GM18870 (cell line): ENCODE measurements at regions not wholly inside any gene's neighbourhood (a gene's known extent, or its start where the extent isn't known, plus 50 kb on each side); places are given as distances from the start of the nearest gene placed in this dataset.
"Not testable (repeated sequence)": the region's sequence is repeated elsewhere in the genome, so short reads cannot be mapped to it uniquely, and the experiment has no call there.

Experiments used
- ATAC-seq: cut with Tn5 transposase; IDR thresholded peaks from one replicate; pipeline ENCODE4 v1.9.1; 2021; ENCODE audit warnings: moderate library complexity; ENCODE audit not compliant: unreplicated experiment

DNA sequence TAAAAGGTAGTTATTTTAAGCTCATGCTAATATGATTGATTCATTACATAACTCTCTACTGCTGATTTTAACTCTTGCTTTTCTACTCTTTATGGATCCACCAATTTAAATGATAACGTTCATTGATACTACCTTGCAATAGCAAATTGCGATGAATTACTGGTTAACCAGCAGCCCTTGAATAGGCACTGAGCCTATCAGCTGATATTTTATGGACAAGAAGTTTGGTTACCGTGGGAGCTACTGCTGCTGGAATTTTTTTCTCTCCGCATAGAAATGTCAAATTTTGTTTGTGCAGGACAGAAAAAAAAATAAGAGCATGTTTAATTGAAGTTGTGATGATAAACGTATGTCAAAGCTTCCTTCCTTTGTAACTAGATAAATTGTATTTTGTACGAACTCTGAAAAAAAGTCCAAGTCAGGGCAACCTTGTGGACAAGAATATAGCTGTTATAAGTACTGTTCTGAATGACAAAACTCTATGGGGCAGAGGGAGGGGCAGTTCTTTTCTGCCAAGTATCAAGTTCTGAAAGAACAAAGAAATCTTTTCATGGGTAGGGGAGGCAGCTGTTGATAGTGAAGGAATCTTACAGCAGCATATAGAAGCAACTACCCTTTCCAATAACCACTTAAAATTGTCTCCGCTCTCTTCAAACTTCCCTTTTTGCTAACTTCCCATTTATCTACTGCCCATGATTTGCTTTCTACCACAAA is 434.9 kb upstream of the PABPC4L start:
- no peak for ATAC-seq

DNA sequence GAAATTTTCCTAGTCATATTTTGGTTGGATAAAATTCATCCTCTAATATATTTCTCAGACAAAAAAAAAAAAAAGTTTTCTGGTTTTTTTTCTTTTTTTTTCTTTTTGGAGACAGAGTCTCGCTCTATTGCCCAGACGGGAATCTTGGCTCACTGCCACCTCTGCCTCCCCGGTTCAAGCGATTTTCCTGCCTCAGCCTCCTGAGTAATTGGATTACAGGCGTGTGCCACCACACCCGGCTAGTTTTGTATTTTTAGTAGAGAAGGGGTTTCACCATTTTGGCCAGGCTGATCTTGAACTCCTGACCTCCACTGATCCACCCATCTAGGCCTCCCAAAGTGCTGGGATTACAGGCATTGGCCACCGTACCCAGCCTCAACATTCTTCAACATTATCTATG is 432.7 kb upstream of the PABPC4L start:
- no peak for ATAC-seq

DNA sequence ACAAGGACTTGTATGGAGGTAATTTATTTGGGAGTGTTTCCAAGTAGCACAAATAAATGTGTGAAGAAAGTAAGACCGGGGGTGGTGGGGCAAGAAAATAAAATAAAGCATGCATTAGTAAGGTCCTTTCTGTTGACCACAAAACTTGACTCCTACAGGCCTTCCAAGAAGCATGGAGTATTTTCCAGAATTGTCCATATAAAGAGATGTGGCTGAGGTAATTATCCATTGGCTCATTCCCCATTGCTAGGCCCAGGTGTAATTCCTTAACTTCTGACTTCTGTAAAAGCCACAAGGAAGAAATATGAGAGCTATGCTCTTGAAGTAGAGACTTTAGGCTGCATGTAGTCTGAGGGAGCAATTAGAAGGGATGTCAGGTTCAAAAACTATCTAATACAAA is 430.5 kb upstream of the PABPC4L start:
- no peak for ATAC-seq

DNA sequence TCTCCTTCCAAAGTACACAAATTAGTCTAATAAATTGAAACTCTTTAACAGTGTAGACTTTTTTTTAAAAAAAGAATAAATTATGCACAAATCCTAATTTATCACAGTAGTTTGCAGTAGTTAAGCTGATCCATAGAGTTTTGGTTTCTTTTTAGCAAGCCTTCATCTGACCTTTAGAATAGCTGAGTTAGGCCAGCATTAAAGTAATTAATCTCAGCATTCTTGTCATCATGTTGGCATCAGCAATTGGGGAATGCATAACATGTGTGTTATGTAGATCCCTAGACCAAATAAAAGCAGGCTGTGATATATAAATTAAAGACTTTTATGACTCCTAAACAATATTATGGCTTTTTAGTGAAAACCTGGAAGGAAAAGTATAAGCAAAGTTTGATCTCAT is 426.5 kb upstream of the PABPC4L start:
- ATAC-seq = no peak

DNA sequence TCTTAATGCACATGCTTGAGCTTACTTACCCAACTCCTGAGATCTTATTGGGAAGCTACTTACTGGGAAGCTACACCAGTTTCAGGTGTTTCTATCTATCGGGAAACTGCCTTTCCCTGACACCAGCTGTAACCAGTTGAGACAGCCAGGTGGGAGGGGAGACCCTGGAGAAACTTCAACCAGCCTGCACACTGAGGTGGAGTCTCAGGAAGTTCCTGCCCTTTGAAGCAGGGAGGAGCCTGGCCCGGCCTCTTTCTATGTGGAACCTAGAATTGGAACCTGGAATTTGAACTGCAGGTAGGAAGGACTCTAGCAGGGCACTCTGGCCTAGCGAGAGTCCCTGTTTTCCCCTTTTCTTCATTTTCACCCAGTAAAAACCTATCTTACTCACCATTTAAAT is 425.8 kb upstream of the PABPC4L start:
- ATAC-seq = no peak

DNA sequence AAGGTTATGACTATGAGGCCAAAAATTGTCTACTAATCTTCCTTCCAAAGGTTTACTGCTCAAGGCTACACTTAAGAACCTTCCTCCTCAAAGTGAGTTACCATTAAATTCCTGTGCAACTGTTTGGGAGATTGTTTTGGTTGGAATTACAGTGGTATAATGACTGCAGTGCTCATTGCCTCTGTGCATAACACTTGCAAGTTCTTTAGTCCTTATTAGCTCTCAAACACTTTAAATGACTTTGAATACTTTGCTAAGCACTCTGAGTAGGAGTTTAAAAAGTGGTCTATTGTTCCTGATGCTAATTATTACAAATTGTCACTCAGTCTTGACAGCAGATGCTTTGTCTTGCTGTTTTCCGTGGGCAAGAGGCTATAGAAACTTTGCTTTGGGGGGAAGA is 422.8 kb upstream of the PABPC4L start:
- no peak for ATAC-seq

DNA sequence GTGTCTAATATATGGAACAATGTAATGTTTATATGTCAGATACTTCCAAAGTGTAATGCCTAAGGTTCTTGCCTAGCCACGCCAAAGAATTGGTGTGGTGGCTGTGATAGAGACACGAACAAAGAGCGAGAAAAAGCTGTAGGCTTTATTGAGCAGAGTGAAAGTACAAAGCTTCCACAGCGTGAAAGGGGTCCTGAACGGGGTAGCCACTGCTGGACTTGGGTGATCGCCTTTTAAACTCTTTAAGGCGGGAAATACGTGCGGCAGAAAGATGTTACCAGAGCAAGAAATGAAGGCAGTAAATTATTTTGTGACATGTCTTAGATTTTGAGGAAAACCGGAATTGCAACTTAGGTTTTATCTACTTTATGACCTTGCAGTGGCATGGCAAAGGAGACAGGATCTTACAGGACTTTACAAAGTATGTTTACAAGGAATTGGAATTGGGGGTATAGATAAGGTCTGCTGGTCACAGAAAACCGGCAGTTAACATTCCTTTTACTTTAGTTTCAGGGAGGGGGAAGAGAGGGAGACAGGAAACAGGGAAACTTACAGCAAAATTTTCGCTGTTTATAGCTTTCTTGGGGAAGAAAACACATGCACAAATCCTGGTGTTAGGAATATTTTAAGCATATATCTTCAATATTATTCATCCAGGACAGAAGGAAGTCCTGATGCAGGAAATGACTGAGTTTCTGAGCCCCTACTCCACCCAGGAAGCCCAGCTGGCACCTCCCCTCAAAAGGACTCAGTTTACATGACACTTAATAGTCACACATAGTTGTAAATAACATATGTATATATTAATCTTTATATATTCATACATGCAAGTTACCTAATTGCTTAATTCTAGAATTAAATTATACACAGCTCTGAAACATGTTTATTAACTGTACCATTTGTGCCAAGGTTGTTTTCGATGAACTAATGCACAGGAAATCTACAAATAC is 421.3 kb upstream of the PABPC4L start:
- ATAC-seq = not testable (repeated sequence)

DNA sequence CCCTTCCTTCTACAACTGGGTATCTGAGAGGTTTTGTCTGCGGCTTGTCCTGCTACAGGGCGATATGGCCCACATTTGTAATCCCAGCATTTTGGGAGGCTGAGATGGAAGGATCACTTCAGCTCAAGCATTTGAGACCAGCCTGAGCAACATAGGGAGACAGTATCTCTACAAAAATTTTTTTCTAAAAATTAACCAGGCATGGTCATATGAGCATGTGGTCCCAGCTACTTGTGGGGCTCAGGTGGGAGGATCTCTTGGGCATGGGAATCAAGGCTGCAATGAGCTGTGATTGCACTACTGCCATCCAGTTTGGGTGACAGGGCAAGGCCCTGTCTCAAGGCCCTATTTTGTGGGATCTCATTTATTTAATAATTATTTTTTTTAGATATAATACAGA is 420.6 kb upstream of the PABPC4L start:
- ATAC-seq = no peak

DNA sequence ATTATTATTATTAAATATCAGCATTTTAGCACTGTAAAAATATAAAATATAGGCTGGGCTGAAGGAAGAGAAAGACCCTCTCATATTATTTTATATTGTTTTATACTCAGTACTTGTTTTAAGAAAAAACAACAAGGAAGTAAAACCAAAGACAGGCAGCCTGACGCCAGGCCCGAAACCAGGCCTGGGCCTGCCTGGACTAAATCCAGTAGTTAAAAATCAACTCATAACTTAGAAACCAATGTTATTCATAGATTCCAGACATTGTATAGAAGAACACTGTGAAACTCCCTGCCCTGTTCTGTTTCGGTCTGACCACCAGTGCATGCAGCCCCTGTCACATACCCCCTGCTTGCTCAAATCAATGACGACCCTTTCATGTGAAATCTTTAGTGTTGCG is 420.1 kb upstream of the PABPC4L start:
- ATAC-seq = not testable (repeated sequence)

DNA sequence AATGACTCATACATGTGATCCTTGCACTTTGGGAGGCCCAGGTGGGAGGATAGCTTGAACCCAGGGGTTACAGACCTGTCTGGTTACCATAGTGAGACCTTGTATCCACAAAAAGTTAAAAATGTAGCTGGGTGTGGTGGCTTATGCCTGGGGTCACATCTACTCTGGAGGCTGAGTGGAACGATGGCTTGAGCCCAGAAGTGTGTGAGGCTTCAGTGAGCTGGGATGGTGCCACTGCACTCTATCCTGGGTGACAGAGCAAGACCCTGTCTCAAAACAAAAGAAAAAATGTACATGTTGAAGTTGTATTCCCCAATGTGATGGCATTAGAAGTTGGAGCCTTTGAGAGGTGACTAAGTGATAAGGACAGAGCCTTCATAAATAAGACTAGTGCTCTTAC is 409.4 kb upstream of the PABPC4L start:
- no peak for ATAC-seq

DNA sequence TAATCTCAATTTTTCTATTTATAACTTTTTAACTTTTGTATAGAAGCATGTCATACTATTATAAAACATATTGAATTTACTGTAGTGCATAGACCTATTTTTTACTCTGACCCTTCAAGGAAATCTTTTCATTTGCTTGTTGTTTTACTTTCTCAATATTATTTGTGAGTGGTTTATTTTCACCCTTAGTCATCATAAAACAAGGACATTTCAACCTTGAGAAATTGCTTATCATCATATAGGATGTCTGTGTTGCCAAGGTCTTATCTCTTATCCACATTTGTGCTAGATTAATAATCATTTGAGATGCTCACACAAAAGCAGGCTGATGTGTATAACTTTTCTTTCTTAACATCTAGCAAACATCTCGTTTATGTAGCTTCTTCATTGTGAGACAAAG is 408.6 kb upstream of the PABPC4L start:
- no peak for ATAC-seq

DNA sequence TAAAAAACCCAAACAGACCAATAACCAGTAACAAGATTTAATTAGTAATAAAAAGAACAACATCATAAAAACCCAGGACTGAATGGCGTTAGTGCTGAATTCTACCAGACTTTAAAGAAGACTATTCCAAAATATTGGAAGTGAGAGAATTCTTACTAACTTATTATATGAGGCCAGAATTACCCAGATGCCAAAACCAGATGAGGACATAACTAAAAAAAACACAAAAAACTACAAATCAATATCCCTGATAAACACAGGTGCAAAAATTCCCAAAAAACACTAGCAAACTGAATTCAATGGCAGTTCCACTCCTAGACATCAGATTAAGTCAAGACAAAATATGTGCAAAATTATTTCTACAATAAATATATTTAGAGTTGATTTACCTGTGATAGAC is 400.1 kb upstream of the PABPC4L start:
- no peak for ATAC-seq

DNA sequence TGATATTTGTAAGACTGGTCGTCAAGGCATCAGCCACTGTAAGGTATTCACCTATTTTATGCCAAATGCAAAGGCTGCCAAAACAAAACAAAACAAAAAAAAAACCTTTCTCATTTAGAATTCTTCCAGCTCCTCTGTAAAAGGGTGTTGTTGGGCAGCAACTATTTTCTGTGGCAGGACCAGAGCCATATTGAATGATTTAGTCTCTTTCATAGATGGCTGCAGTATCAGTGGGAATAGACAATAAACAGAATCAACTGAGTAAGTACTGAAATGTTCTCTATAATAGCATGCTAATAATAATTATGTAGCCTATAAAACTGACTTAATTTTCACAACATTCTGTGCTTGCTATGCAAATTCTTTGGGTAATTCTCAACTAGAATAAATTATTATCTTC is 389.7 kb upstream of the PABPC4L start:
- no peak for ATAC-seq

DNA sequence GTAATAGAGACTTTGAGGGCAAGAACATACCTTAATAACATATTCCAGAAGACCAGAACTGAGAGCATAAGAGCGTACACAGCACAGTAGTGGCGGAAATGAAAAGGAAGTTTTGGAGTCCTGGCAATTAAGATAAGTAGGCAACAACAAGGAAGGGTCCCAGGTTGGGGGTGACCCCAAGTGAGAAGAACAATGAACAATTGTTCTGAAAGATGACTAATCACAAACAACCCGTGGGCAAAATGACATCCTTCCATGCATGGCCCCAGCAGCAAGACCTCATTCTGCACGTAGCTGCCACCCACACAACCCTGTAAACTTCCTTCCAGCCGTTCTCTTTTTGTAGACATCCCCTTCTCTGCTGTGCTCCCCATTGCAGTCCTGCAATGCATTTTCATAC is 384.4 kb upstream of the PABPC4L start:
- ATAC-seq = no peak

DNA sequence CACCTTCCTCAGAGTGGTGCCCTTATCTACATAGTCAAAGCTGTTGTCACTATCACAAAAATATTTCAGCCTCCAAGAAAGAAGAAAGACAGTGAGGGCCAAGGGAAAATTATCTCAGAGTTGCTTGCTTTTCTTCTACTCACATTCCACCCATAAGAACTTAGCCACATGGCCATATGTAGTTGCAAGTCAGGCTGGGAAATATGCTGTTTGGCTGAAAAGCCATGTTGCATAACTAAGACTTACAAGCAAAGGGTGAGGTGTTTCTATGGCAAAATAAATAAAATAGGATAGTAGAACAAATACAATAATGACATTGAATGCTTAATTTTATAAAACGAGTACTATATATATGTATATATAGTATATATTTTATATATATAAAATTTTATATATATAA is 365.9 kb upstream of the PABPC4L start:
- no peak for ATAC-seq

DNA sequence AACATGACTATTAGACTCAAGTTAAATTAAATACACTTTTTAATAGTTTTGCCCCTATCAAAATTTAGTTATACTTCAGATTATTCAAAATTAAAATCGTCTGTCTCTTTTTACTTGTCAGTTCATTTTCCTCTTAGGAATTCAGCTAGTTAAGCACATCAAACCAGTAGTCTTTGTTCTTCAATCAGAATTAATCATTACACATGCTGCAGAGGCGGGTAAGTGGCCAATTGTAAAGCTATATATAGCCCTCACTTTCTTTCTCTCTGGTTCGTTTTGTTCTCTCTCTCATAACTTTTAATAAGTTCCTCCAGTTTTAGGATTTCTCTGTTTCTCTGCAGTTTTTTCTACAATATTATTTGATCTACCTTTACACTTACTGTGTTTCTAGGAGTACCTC is 359.1 kb upstream of the PABPC4L start:
- no peak for ATAC-seq

DNA sequence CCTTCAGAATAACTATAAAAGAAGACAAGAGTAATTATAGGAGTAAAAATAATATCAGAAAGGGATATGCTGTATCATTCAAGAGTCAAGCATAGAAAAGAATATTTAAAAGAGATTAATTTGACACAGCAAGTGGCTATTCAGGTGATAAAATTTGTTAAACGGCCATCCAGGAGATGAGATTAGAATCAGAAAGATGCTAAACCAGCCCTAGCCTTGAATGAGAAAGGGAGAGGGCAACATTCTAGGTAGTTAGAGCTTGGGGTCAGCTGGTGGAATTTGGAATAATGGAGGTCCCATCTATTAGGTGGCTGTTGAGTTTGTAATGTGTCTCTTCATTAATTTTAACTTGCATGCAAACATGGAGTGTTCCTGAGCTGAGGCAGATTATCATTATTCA is 350.5 kb upstream of the PABPC4L start:
- no peak for ATAC-seq

DNA sequence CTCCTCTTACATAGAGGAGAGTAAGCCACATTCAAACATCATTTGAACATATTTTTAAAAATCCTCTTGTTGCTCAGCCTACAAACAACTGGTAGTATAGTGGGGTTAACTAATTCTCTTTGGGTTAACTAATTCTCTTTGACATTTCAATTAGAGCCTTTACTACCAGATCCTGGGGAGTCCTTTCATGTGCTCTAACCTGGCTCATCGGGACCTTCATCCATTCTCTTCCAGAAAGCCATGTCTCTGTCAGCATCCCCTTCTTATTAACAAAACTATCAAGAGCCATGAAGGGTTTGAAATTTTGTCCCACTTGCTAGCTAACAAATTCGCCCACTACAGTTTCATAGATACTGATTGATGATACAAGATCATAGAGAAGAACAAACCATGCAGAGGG is 349.8 kb upstream of the PABPC4L start:
- ATAC-seq = no peak

DNA sequence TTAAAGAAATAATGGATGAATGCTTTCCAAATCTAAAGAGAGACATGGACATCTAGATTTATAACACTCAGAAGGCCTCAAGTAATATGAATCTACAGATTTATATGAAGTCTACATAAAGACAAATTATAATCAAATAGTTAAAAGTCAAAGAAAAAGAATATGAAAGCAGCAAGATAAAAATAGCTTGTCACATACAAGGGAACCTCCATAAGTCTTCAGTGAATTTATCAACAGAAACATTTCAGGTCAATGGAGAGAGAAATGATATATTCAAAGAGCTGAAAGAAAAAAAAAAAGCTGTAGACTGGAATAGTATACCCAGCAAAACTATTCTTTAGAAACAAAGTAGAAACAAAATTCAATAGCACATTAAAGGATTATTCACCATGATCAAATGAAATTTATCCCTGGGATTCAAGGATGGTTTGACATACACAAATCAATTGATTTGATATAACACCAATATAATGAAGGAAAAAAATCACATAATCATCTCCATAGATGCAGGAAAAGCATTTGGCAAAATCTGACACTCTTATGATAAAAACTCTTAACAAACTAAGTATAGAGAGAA is 346.6 kb upstream of the PABPC4L start:
- ATAC-seq = no peak

DNA sequence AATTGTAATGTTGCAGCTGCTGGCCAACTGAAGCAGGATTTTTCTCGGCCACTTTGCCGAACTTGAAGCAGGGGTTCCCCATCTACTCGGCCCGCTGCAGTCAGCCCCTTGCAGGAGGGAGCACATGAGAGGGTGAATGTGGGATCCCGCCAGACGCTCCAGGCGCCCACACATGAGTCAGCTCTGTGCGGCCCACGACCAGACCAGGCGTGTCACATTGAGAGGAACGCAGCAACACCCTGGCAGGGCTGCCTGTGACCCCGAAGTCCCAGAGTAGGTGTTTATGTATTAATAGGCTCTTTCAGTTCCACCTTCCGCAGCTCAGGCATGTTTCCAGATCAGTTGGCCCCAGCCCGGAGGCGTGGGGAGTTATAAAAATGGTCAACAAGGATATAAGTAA is 344.7 kb upstream of the PABPC4L start:
- ATAC-seq = no peak

DNA sequence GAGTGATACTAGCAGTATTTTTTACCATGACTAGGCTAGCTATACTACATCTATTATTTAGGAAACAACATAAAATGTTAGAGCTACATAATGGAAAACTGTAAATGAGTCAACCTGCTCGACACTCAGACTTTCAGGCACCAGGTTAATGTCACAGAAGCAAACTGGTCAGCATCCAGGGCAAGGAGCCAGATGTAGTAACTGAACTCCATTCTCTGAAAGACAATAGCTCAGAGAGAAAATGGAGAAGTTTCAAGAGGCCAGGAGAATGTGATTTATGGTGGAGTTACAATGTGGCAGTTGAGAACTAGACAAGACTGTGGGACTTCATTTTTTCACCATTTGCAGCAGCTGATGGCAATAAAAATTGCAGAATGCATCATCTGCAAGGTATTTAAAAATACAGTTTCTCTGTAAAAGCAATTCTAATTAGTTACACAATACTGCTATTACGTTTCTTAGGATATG is 342.7 kb upstream of the PABPC4L start:
- ATAC-seq = no peak

DNA sequence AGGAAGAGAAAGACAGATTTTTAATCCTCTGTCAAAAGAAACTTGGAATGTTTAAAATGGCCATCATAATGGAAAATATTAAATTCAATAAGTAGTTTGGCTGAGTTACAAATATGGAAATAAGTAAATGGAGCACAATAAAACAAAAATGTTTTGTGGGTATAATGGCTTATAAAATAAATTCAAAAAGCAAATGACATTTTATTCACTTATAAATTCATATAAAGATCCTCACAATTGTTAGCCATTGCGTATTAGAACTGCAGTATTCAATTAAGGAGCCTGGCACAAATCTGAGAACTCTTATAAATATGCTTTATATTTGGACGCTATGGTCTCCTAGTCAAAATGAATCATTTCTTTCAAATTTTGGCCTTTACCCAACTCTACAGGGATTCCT is 339.0 kb upstream of the PABPC4L start:
- no peak for ATAC-seq
